NCI-H446 (cell line): ENCODE measurements at regions not wholly inside any gene's neighbourhood (a gene's known extent, or its start where the extent isn't known, plus 50 kb on each side); places are given as distances from the start of the nearest gene placed in this dataset.
"Not testable (repeated sequence)": the region's sequence is repeated elsewhere in the genome, so short reads cannot be mapped to it uniquely, and the experiment has no call there.

Source experiments
- DNase-seq, 2 experiments: peaks; one replicate each; lab custom pipeline; 2025; lab: John Stamatoyannopoulos, UW

DNA sequence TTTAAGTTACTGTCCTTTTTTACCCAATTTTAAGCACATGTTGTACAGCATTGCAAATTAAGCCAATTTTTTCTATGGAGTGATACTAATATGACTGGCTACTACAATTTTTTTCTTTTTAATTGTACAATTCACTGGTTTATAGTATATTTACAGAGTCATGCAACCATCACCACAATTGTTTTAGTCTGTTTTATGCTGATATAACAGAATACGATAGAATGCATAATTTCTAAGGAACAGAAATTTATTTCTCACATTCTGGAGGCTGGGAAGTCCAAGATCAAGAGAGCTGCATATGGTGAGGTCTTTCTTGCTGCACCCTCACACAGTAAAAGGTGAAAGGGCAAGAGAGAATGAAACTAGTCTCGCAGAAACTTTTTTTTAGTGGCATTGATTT, 125.3 kb downstream of the GLUD2 start:
- DNase-seq: no peak

DNA sequence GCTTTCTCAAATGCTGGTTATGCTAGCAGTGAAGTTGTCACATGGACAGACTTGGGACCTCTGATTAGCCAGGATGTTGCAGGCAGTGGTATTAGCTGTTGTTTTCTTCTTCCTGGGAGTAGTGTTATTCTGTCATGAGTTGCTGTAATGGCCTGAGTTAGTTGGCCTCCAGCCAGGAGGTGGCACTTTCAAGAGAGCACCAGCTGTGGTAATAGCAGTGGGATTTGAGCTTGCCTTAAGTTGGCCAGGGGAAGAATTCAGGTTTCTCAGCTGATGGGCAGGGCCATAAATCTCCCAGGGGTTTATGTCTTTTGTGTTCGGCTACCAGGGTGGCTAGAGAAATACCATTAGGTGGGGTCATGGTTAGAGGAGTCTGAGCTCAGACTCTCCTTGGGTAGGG, 132.6 kb downstream of the GLUD2 start:
- DNase-seq: no peak

DNA sequence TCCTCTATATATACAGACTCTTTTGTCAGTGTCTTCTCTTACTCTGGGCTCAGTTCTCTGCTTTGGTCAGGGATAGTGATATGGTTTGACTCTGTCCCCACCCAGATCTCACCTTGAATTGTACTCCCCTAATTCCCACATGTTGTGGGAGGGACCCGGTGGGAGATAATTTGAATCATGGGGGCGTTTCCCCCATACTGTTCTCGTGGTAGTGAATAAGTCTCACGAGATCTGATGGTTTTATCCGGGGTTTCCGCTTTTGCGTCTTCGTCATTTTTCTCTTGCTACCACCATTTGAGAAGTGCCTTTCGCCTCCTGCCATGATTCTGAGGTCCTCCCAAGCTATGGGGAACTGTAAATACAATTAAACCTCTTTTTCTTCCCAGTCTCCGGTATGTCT, 144.4 kb downstream of the GLUD2 start:
- DNase-seq: no peak

DNA sequence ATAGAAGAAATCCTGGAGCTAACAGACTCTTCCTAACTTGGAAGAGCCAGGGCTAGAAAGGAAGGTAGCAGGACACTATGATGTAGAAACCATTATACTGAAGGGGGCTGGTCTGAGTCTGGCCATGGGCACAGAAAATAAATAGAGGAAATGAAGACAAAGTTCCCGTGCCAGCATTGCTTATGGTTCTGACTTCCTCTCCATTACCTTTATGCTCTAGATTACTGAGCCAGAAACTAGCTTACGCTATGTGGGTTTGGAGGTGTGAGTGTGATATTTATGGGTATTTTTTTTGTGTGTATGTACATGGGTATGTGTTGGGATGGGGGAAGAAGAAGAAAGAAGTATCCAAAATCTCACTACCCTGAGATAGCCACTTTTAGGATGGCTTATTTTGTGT, 148.3 kb downstream of the GLUD2 start:
- no peak for DNase-seq

DNA sequence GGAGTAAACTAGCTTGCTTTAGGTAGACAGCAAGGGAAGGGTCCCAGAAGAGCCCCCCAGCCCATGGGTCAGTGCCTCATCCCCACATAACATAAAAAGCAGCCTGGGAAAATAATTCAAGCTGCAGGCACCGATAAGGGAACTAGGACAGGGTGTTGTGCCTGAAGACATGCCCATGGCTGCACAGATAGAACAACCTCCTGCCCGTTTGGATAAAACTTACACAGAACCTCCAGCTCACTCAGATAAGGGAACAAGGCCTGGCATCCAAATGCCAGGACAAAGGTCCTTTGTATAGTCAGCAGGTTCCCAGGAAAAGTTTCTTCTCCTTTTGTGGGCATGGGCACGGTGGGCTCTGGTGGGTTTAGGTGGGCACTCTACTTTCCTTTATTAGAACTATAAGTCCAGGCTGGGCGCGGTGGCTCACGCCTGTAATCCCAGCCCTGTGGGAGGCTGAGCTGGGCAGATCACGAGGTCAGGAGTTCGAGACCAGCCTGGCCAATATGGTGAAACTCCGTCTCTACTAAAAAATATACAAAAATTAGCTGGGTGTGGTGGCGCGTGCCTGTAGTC, 149.5 kb downstream of the GLUD2 start:
- not testable (repeated sequence) for DNase-seq

DNA sequence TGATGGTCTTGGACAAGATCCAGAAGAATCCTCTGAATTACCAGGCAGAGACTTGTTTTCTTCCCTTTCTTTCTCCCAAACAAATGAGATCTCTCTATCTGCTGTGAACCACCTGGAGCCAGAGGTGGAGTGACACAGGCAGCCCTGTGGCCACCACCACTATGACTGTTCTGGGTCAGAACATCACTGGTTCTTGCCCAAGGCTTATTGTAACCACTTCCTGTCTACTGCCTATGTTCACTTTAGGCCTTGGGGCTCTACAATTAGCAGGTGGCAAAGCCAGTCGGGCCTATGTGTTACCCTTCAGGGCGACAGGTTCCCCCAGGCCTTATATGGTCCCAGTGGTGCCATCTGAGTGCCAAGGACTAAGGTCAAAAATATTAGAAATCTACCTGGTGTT, 161.2 kb downstream of the GLUD2 start:
- DNase-seq: no peak

DNA sequence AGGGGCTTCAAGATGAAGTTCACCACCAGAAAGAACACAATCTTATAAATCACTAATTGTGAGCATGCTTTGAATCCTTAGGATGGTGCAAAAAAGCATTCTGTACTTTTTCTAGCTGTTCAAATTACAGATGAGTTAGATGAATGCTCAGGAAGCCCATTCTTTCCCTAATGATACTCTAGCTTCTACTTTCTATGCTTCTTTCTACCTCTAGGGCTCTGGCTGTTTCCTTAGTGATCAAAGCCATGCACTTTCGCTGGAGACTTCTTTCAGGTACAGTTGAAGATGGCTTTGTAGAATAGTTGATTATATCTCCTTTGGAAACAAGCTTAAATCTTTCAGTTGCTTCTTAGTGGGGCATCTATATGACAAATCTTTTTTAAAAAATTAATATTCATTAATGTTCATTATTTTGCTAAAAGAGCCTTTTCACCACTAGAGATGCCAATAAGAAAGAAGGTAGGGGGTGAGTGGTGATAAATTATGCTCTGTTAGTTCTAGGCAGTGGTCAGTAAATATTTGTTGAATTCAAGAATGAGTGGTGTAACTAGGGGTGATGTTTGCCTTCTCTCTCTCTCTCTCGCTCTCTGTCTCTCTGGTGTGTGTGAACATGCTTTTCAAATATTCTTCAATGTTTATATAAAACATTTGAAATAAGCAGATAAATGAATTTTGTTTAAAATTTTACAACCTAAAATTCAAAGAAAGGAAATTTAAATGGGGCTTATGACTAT, 169.4 kb downstream of the GLUD2 start:
- DNase-seq: no peak

DNA sequence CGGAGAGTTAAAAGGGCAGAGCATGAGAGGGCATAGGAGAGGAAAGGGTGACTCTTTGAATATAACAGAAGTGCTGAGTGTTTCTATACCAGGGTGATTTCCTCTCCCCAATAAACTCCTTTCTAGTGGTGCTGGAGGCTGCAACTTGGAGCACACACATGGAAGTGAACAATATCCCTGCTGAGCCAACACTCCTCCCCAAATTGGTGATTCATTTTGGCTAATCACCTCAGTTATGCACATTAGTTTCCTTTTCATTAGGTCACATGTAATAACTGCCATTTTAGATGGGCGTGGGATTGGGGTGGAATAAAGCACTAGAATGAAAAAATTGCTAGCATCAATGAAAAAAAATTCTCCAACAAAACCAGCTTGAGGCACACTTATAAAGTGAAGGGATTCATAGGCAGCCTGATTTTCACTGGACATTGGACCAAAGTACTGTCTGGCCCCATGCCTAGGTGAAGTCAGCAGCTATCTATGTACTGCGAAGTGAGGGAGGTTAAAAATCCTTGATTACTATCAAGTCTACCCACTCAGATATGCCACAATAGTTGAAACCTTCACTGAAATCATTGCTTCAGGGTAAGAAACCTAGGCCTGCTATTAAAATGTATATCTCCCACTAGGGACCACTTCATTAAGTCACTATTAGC, 174.0 kb downstream of the GLUD2 start:
- no peak for DNase-seq

DNA sequence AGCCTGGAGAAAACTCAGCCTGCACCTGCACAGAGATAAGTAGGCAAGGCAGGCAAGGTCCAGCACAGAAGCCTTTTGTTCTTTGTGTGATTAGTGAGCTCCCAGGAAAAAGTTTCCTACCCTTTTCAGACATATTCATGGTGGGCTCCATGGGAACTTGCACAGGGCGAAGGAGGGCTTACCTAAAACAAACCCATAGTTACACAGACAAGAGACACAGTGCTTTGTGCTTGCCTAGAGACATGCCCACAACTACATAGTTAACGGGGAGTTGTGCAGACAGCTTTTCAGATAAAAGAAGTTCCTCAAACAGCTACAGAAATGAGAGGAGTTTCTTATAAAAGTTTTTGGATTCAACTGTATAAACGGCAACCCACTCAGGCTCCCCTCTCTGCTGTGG, 180.5 kb downstream of the GLUD2 start:
- no peak for DNase-seq

DNA sequence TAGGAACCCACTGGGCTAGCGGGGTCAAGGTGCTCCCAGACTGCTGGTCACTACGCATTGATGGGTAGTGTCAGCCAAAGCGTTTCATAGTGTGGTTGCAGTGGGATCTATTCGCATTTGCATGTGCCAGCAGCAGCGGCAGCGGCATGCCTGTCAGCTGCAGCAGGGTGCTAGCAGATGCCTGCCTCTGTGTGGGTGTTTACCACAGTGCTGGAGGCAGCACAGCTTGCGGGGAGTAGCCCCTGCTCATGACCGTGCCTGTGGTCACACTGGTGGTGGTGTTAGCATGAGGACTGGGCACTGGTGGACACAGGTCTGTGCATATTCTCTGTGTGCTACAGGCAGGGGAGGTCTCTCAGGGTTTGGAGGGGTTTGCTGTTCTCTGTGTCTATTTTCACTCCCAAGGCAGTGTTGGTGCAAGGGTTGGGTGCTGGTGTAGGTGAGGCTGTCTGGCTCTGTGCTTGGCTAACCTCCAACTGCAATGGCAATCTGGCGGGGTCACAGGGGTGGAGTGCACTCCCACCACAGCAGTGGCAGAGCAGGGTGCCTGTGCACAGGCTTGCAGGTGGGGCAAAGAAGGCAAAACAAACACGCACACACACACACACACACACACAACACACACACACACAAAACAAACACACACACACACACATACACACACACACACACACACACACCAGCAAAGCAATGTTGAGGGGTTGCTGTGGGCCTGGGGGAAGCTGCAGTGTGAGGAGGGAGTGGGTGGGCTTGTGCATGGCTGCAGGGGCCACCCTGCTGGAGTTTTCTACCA, 184.4 kb downstream of the GLUD2 start:
- no peak for DNase-seq

DNA sequence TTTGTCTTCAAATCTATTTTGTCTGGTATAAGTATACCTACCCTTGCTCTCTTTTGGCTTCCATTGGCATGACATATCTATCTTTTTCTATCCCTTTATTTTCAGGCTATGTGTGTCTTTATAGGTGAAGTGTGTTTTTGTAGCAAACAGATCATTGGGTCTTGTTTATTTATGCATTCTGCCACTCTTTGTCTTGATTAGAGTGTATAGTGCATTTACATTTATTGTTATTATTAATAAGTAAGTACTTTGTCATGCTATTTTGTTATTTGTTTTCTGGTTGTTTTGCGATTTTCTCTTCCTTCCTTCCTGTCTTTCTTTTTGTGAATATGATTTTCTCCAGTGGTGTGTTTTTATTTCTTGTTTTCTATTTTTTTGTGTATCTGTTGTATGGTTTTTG, 188.6 kb downstream of the GLUD2 start:
- no peak for DNase-seq

DNA sequence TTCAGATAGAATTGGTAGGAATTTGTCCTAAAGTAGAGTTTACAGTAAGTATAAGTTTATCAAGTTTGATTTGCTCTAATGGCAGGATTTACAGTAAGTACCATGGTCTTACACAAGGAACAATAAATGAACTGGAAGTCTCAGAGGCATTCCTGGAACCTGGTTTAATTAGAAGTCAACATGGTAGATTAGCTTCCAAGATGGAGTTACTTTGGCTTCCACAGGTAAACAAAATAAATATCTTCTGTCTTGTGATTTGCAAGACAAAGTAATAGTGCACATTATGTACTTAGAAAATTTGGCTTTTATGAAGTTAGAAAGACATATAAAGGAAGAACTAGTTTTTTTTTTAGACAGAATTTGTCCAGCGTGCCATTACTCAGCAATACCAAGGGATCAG, 190.7 kb downstream of the GLUD2 start:
- no peak for DNase-seq

DNA sequence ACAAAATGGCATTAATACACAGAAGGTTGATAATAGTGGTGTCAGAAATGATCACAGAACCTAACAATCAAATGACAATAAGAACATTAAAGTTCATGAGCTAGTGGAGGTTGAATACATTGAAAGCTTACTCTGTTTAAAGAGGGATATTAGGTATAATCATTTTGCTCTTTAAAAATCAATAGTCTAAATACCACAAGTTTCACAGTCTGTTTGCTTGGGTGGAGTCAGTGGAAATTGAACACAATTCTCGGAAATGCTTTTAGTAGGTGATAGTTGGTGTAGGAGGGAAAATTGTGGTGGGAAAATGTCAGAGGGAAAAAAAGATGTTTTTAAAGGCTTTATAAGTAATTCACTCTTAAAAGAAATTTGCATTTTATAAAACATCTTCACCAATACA, 197.1 kb downstream of the GLUD2 start:
- DNase-seq: no peak

DNA sequence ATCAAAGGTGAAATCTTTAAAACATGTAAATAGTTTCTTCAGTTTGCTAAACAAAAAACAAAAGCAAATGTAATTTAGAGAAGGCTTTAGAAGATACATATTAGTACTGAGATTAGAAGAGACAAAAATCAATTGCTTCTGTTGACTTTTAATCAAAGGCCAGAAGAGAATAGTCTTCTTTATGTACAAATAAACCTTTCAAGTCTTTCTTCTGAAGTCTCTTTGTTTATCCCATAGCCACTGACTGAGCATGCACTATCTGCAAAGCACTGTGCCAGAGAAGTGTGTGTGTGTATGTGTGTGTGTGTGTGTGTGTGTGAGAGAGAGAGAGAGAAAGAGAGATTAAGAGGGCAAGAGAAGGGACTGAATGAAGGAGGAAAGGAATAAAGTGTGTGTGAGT, 198.4 kb downstream of the GLUD2 start:
- no peak for DNase-seq

DNA sequence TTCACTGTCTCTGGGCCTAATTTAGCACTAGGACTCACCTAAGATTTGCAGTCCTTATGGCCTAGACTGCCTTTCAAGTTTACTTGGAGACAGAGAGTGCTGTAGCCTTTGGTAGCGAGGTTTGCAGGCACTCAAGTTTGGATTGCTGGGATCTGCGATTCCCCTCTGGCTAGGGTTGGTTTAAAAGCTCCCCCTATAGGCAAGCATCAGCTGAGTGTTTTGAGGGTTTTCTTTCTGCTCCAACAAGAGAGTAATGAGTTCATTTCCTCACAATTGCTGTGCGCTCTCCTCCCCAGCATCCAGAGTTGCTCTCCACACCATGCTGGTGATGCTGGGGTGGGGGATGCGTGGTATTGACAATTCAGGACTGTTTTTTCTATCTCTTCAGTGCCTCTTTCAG, 206.9 kb downstream of the GLUD2 start:
- DNase-seq: no peak

DNA sequence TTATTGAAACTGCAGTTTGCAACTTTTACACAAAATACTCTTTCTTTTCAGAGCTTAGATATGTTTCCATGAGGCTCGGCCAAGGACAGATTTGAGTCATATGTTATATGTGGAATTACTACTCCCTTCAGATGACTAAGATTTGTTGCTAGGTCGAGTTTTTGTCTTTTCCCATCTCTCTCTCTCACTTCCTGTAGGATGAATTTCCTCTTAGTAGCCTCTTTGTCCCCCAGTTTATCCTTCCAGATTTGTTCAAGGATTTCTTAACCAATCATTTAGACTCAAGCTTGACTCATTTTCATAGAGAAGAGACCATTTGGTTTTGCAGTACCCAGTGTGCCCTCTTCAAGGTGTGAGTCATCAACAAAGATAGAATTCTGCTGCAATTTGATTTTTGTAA, 209.2 kb downstream of the GLUD2 start:
- DNase-seq: no peak

DNA sequence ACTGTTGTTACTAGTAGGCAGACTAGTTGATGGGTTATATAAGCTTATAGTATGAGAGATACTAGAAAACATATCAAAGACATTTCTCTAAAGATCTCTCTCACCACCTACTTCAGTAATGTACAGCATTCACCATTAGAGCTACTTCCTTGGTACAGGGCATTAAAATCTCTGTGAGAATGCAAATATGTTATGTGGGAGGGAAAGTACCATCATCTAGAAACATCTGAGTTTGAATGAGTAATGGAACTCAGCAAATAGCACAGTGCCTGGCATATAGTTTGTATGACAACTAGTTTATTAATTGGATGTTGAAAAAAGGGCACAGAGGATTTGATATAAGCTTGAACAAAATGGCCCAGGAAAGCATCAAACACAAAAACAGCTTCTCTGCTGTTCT, 211.1 kb downstream of the GLUD2 start:
- no peak for DNase-seq

DNA sequence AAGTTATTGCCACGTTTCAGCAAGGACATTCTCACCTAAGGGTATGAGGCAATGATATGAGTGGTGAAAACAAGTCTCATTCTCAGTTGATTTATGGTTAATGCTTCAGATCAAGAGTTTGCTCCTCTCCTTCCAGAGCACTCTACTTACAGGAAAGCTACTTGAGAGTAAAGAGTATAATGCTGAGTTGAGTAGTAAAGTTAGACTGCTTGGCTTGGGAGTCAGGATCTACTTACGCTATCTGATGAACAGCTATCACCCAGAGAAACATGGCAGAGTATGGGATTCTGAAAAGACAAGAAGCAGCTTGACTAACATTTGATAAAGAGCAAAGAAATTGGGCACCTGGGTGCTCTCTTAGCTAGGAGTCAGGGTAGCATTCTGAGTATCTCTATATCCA, 211.8 kb downstream of the GLUD2 start:
- no peak for DNase-seq

DNA sequence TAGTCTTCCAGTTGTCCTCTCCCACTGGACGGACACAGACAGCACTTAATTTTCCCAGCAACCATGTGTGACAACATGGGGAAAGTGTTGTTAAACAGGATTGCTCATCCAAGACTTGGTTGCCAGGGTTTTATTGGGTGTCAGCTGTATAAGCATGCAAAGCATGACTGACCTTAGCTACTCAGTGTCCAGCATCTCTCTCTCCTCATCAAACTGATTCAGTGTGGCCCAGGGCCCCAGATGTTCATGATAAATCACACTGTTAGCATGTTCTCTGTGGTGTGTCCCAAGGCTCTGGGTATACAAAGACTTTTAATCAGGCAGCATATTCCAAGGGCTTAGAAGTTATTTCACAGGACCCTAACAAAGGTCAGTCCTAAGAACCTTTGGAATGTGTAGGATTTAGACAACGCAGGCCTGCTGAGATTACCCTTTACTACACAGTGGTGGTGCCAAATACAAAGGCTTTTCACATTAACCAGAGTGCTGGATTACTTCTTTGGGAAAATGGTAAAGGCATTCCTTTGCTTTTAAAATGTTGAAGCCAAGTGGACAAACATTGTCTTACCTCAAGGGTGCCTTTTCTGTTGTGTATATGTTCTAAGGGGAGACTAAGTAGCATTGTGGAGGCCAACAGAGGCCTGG, 213.3 kb downstream of the GLUD2 start:
- DNase-seq: no peak

DNA sequence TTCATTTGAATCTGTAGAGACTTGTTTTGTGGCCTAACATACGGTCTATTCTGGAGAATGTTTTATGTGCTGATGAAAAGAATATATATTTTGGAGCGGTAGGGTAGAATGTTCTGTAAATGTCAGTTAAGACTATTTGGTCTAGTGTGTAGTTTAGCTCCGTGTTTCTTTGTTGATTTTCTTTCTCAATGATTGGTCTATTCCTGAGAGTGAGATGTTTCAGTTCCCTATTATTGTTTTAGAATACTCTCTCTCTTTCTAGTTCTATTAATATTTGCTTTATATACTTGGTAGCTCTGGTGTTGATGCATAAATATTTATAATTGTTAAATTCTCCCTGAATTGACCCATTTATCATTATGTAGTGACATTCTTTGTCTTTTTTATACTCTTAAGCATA, 236.5 kb downstream of the GLUD2 start:
- DNase-seq: no peak

DNA sequence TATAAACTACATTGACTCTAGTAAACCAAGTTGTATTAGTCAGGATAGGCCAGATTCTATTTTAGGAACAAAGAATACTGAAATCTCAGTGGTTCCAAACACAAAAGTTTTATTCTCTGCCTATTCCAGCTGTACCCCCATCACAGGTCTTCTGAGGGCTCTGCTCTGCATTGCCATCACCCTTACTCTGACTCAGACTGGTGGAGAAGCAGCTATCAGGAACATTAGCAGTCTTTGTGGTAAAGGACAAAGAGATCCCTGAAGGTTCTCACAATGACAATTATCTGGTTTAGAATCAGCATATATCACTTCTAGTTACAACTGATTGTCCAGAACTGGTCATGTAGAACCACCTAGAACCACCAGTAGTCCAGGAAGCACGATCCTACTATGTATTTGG, 251.1 kb downstream of the GLUD2 start:
- DNase-seq: no peak

DNA sequence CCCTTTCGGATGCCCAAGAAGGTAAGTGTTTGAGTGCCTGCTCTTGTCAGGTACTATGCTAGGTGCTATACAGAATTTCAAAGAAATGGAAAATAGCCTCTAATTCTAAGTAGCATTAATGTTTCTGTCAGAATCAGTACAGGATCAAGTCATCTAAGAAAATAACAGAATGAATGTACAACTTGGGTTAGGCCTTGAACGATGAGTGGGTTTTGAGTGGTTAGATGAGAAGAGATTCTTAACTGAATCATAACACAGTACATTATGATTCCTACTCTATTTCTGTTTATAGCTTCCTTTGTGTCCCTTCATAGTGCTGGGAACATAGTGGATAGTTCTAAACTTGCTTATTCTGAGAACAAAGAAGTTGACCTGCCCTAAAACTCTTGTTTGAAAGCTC, 253.9 kb downstream of the GLUD2 start:
- no peak for DNase-seq
